ENCODE measurements at regions not wholly inside any gene's neighbourhood (a gene's known extent, or its start where the extent isn't known, plus 50 kb on each side); places are given as distances from the start of the nearest gene placed in this dataset.

DNA sequence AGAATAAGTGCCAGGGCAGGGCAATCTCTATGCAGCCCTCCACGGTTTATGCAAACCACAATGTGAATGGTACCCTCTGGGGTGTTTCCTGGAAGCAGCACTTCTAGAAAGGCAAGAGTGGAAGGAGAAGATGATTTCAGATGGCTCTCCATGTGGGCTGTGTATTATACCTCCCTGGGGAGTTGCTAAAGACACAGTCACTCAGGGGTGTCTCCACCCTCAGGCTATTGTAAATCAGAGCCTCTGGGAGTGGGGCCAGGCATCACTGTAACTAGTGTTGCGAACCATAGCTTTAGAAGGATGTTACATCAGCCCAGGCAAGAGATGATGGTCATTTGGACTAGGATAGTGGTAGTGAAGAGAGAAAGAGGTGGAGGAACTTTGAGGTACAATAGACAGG is 83.3 kb upstream of the ZKSCAN2 start:
- TF ChIP-seq, protein P1, sequence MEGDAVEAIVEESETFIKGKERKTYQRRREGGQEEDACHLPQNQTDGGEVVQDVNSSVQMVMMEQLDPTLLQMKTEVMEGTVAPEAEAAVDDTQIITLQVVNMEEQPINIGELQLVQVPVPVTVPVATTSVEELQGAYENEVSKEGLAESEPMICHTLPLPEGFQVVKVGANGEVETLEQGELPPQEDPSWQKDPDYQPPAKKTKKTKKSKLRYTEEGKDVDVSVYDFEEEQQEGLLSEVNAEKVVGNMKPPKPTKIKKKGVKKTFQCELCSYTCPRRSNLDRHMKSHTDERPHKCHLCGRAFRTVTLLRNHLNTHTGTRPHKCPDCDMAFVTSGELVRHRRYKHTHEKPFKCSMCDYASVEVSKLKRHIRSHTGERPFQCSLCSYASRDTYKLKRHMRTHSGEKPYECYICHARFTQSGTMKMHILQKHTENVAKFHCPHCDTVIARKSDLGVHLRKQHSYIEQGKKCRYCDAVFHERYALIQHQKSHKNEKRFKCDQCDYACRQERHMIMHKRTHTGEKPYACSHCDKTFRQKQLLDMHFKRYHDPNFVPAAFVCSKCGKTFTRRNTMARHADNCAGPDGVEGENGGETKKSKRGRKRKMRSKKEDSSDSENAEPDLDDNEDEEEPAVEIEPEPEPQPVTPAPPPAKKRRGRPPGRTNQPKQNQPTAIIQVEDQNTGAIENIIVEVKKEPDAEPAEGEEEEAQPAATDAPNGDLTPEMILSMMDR (IDR thresholded peaks at IDR 0.05; ENCODE audit: control extremely low read depth, extremely low read depth, low read depth, missing control alignments) = no peak
- ChIA-PET CTCF (no interaction called here), POLR2A (no interaction called here)
- no peak for DNase-seq (ENCODE audit: extremely low spot score)

DNA sequence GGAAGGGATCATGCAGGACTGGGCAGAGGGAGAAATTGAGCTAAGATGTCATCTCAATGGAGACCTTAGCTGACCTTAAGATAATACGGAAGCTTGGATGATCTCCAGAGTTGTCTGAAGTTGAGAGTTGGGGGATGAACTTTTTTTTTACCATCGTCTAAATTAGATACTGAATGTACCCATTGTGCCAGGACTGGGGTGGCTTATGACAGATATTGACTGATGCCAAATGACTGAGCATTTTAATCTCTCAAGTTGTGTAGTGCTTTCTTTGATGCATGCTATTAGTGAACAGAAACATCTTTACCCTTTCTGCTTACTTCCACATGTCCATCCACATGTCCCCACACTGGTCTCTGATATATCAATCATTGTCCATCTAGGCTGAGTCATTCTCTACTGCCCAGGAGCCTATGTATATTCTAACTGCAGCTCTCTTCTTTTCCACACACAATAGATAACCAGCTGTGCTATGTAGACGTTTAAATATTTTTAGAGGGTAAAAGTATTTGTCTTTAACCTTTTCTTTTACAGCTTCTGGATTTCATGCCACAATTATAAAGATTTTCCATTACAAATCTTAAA is 60.2 kb upstream of the ZKSCAN2 start:
- no peak for DNase-seq (ENCODE audit: extremely low spot score)
- TF ChIP-seq, protein P1 (IDR thresholded peaks at IDR 0.05; ENCODE audit: control extremely low read depth, extremely low read depth, low read depth, missing control alignments) = no peak
- ChIA-PET CTCF (no interaction called here), POLR2A (no interaction called here)

DNA sequence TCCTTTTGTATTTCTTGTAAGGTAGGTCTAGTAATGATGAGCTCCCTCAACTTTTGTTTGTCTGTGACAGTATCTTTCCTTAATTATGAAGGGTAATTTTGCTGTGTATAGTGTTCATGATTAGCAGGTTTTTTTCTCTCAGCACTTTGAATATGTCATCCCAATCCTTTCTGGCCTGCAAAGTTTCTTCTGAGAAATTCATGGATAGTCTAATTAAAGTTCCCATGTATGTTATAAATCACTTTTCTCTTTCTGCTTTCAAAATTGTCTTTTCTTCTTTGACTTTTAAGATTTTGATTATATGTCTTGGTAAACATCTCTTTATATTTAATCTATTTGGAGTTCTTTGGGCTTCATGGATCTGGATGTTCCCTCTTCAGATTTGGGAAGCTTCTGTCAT is 54.3 kb upstream of the ZKSCAN2 start:
- DNase-seq (ENCODE audit: extremely low spot score) = no peak
- TF ChIP-seq, protein P1 (IDR thresholded peaks at IDR 0.05; ENCODE audit: control extremely low read depth, extremely low read depth, low read depth, missing control alignments) = no peak
- ChIA-PET CTCF (no interaction called here), POLR2A (no interaction called here)

DNA sequence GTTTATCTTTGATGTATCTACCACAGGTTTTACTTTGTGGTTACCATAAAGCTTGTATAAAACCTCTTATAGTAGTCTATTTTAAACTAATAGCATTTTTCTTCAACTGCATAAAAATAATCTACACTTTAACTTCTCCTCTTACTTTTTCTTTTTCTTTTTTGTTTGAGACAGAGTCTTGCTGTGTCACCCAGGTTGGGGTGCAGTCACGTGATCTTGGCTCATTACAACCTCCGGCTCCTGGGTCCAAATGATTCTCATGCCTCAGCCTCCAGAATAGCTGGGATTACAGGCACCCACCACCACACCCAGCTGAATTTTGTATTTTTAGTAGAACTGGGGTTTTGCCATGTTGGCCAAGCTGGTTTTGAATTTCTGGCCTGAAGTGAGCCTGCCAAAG is 53.4 kb upstream of the ZKSCAN2 start:
- no peak for DNase-seq (ENCODE audit: extremely low spot score)
- TF ChIP-seq, protein P1 (IDR thresholded peaks at IDR 0.05; ENCODE audit: control extremely low read depth, extremely low read depth, low read depth, missing control alignments) = no peak
- ChIA-PET CTCF (no interaction called here), POLR2A (no interaction called here)
